ENCODE measurements at regions not wholly inside any gene's neighbourhood (a gene's known extent, or its start where the extent isn't known, plus 50 kb on each side); places are given as distances from the start of the nearest gene placed in this dataset.

- Mint-ChIP-seq H3K9me3 (peaks cover 0 to 3% (median 0%) of the 10 kb centered on the region in 3 donors), H3K36me3 (no peaks in the 10 kb centered on the region), H3K27me3 (peaks cover 1 to 31% of the 10 kb centered on the region in 2 donors), H3K4me1 (no peaks in the 10 kb centered on the region), H3K27ac (no peak overlapping the region), H3K4me3 (no peak overlapping the region)
- H3K4me3 ChIP-seq (ENCODE audit: control insufficient read depth in 1 of 2, extremely low read depth in 1 of 2, low read length in 1 of 2): no peak overlapping the region
- no CpG with 5 or more reads among the region's 3 CpGs for WGBS (ENCODE audit: insufficient coverage)
- ChIA-PET CTCF (interaction anchor here in 1 of 2 donors (0.6 to 1.2 kb wide), 2 partner anchors 9 to 35 kb away, joined by 3 to 5 read pairs; no protein-coding TSS in a partner anchor), POLR2A (interaction anchor here in 1 of 2 donors (0.5 kb wide), 1 partner anchor 129 kb away, joined by 3 read pairs; no protein-coding TSS in a partner anchor)
- no peaks in the 10 kb centered on the region for H3K9me3 ChIP-seq
- no peaks in the 10 kb centered on the region for H3K36me3 ChIP-seq (ENCODE audit: control insufficient read depth in 2 of 2, extremely low read depth in 1 of 2, insufficient read depth in 1 of 2, low read length in 1 of 2)
- H3K27me3 ChIP-seq (replicated peaks in 1 of 2; ENCODE audit: control insufficient read depth in 2 of 2, extremely low read depth in 1 of 2, insufficient read depth in 2 of 2, low read length in 1 of 2): no peaks in the 10 kb centered on the region
- no peak overlapping the region for H3K27ac ChIP-seq (ENCODE audit: low read length)
- ATAC-seq (replicated peaks in 1 of 4): no peak
- no peaks in the 10 kb centered on the region for H3K4me1 ChIP-seq (ENCODE audit: control insufficient read depth in 1 of 2, extremely low read depth in 1 of 2, insufficient read depth in 2 of 2, low read length in 2 of 2)
- no peak for DNase-seq
Observed at GRCh38 chrX:43527801-43528200, 128.3 kb upstream of the MAOA start.

- no peak overlapping the region for H3K4me3 ChIP-seq (ENCODE audit: control insufficient read depth in 1 of 2, extremely low read depth in 1 of 2, low read length in 1 of 2)
- Mint-ChIP-seq H3K4me3 (no peak overlapping the region), H3K27me3 (peaks cover 1 to 27% of the 10 kb centered on the region in 2 donors), H3K9me3 (peaks cover 10 to 17% (median 12%) of the 10 kb centered on the region in 3 donors), H3K4me1 (no peaks in the 10 kb centered on the region), H3K27ac (no peak overlapping the region), H3K36me3 (no peaks in the 10 kb centered on the region)
- POLR2A ChIA-PET: no interaction called here
- no peaks in the 10 kb centered on the region for H3K9me3 ChIP-seq
- H3K36me3 ChIP-seq (ENCODE audit: control insufficient read depth in 2 of 2, extremely low read depth in 1 of 2, insufficient read depth in 1 of 2, low read length in 1 of 2): no peaks in the 10 kb centered on the region
- DNase-seq: no peak
- H3K27ac ChIP-seq (ENCODE audit: low read length): no peak overlapping the region
- no CpG with 5 or more reads among the region's 2 CpGs for WGBS (ENCODE audit: insufficient coverage)
- no peaks in the 10 kb centered on the region for H3K27me3 ChIP-seq (replicated peaks in 1 of 2; ENCODE audit: control insufficient read depth in 2 of 2, extremely low read depth in 1 of 2, insufficient read depth in 2 of 2, low read length in 1 of 2)
- no peaks in the 10 kb centered on the region for H3K4me1 ChIP-seq (ENCODE audit: control insufficient read depth in 1 of 2, extremely low read depth in 1 of 2, insufficient read depth in 2 of 2, low read length in 2 of 2)
- no peak for ATAC-seq (replicated peaks in 1 of 4)
- CTCF ChIA-PET: interaction anchor here in 1 of 2 donors (0.6 kb wide), 1 partner anchor 182 kb away, joined by 3 read pairs; no protein-coding TSS in a partner anchor
Observed at GRCh38 chrX:43530837-43531236, 125.3 kb upstream of the MAOA start.

GRCh38 chrX:43540318-43540717, 115.8 kb upstream of the MAOA start:
- Mint-ChIP-seq H3K4me1 (no peaks in the 10 kb centered on the region), H3K4me3 (no peak overlapping the region), H3K36me3 (no peaks in the 10 kb centered on the region), H3K9me3 (no peaks in the 10 kb centered on the region), H3K27me3 (peaks cover under 1 to 15% of the 10 kb centered on the region in 2 donors), H3K27ac (no peak overlapping the region)
- no peaks in the 10 kb centered on the region for H3K36me3 ChIP-seq (ENCODE audit: control insufficient read depth in 2 of 2, extremely low read depth in 1 of 2, insufficient read depth in 1 of 2, low read length in 1 of 2)
- ChIA-PET CTCF (interaction anchor here in 1 of 2 donors (0.7 kb wide), 1 partner anchor 12 kb away, joined by 3 read pairs; no protein-coding TSS in a partner anchor), POLR2A (no interaction called here)
- no peaks in the 10 kb centered on the region for H3K4me1 ChIP-seq (ENCODE audit: control insufficient read depth in 1 of 2, extremely low read depth in 1 of 2, insufficient read depth in 2 of 2, low read length in 2 of 2)
- no peaks in the 10 kb centered on the region for H3K9me3 ChIP-seq
- H3K4me3 ChIP-seq (ENCODE audit: control insufficient read depth in 1 of 2, extremely low read depth in 1 of 2, low read length in 1 of 2): no peak overlapping the region
- DNase-seq: no peak
- no peak for ATAC-seq (replicated peaks in 1 of 4)
- H3K27me3 ChIP-seq (replicated peaks in 1 of 2; ENCODE audit: control insufficient read depth in 2 of 2, extremely low read depth in 1 of 2, insufficient read depth in 2 of 2, low read length in 1 of 2): no peaks in the 10 kb centered on the region
- no peak overlapping the region for H3K27ac ChIP-seq (ENCODE audit: low read length)
- WGBS (ENCODE audit: insufficient coverage): 100% methylated on average over 2 of the region's 3 CpGs

DNA sequence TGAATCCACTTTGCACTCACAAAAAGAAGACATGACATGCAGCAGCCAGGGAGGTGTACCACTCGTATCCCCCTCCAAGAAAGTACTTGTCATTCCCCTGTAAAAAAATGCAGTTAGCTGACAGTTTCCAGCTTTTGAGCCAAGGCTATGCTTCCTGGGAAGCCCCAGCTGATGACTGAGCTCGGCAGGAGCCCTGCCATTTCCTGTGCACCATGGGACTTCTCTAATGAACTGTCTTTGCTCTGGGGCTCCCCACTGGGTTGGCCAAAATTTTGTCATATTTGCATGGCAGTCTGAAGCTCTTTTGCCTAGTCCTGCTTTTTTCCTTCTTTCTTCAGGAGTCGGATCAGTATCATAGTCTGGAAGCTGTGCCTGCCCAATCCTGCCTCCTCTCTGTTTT, 104.5 kb upstream of the MAOA start:
- Histone ChIP-seq H3K27ac (ENCODE audit: low read length) (no peak overlapping the region), H3K9me3 (no peaks in the 10 kb centered on the region), H3K27me3 (replicated peaks in 1 of 2; ENCODE audit: control insufficient read depth in 2 of 2, extremely low read depth in 1 of 2, insufficient read depth in 2 of 2, low read length in 1 of 2) (no peaks in the 10 kb centered on the region), H3K36me3 (ENCODE audit: control insufficient read depth in 2 of 2, extremely low read depth in 1 of 2, insufficient read depth in 1 of 2, low read length in 1 of 2) (no peaks in the 10 kb centered on the region), H3K4me1 (ENCODE audit: control insufficient read depth in 1 of 2, extremely low read depth in 1 of 2, insufficient read depth in 2 of 2, low read length in 2 of 2) (no peaks in the 10 kb centered on the region), H3K4me3 (ENCODE audit: control insufficient read depth in 1 of 2, extremely low read depth in 1 of 2, low read length in 1 of 2) (no peak overlapping the region)
- Mint-ChIP-seq H3K36me3 (no peaks in the 10 kb centered on the region), H3K4me3 (no peak overlapping the region), H3K27me3 (peaks cover 0 to 23% of the 10 kb centered on the region in 2 donors), H3K4me1 (no peaks in the 10 kb centered on the region), H3K9me3 (no peaks in the 10 kb centered on the region), H3K27ac (no peak overlapping the region)
- DNase-seq (no peak), ATAC-seq (replicated peaks in 1 of 4) (no peak)
- POLR2A ChIA-PET: no interaction called here
- CTCF ChIA-PET: no interaction called here
- WGBS (ENCODE audit: insufficient coverage): 11% methylated on average over 1 of the region's 3 CpGs

- no CpG with 5 or more reads among the region's 2 CpGs for WGBS (ENCODE audit: insufficient coverage)
- peaks cover 0 to 3% (median 0%) of the 10 kb centered on the region in 3 donors for H3K4me1 Mint-ChIP-seq
- H3K27me3 Mint-ChIP-seq: peaks cover 0 to 20% of the 10 kb centered on the region in 2 donors
- Histone ChIP-seq H3K4me3 (ENCODE audit: control insufficient read depth in 1 of 2, extremely low read depth in 1 of 2, low read length in 1 of 2) (no peak overlapping the region), H3K27ac (ENCODE audit: low read length) (no peak overlapping the region), H3K9me3 (no peaks in the 10 kb centered on the region), H3K27me3 (replicated peaks in 1 of 2; ENCODE audit: control insufficient read depth in 2 of 2, extremely low read depth in 1 of 2, insufficient read depth in 2 of 2, low read length in 1 of 2) (no peaks in the 10 kb centered on the region), H3K36me3 (ENCODE audit: control insufficient read depth in 2 of 2, extremely low read depth in 1 of 2, insufficient read depth in 1 of 2, low read length in 1 of 2) (no peaks in the 10 kb centered on the region), H3K4me1 (ENCODE audit: control insufficient read depth in 1 of 2, extremely low read depth in 1 of 2, insufficient read depth in 2 of 2, low read length in 2 of 2) (no peaks in the 10 kb centered on the region)
- POLR2A ChIA-PET: no interaction called here
- no peaks in the 10 kb centered on the region for H3K36me3 Mint-ChIP-seq
- no peak overlapping the region for H3K27ac Mint-ChIP-seq
- ATAC-seq (replicated peaks in 1 of 4) (no peak), DNase-seq (no peak)
- no peaks in the 10 kb centered on the region for H3K9me3 Mint-ChIP-seq
- H3K4me3 Mint-ChIP-seq: no peak overlapping the region
- CTCF ChIA-PET: interaction anchor here (0.6 to 0.8 kb wide), 2 partner anchors 1414 to 1753 kb away, joined by 4 read pairs; no protein-coding TSS in a partner anchor
Observed at GRCh38 chrX:43552156-43552555, 103.9 kb upstream of the MAOA start.

DNA sequence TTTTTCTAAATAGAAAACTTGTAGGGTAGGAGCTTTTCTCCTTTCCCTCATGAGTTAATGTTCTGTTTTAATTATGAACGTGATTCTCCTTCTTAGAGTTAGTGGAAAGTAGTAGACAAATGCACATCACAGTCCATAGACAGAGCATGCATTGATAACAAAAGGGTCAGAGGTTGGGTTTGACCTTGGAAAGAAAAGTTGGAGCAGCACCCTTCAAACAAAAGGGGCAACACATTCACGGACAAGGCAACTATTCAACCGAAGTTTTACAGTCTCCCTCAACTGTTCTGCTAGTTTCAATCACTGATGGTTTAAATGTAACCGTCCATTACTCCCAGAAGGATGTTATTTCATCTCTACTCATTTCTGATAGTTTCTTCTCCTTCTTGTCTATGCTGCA, 103.4 kb upstream of the MAOA start:
- Mint-ChIP-seq H3K27me3 (peaks cover 0 to 18% of the 10 kb centered on the region in 2 donors), H3K4me3 (no peak overlapping the region), H3K9me3 (no peaks in the 10 kb centered on the region), H3K27ac (no peak overlapping the region), H3K36me3 (no peaks in the 10 kb centered on the region), H3K4me1 (peaks cover 0 to 6% (median 0%) of the 10 kb centered on the region in 3 donors)
- DNase-seq (no peak), ATAC-seq (replicated peaks in 1 of 4) (no peak)
- whole genome bisulfite sequencing (ENCODE audit: insufficient coverage): 100% methylated on average over 1 of the region's 4 CpGs
- Histone ChIP-seq H3K4me1 (ENCODE audit: control insufficient read depth in 1 of 2, extremely low read depth in 1 of 2, insufficient read depth in 2 of 2, low read length in 2 of 2) (no peaks in the 10 kb centered on the region), H3K4me3 (ENCODE audit: control insufficient read depth in 1 of 2, extremely low read depth in 1 of 2, low read length in 1 of 2) (no peak overlapping the region), H3K36me3 (ENCODE audit: control insufficient read depth in 2 of 2, extremely low read depth in 1 of 2, insufficient read depth in 1 of 2, low read length in 1 of 2) (no peaks in the 10 kb centered on the region), H3K9me3 (no peaks in the 10 kb centered on the region), H3K27me3 (replicated peaks in 1 of 2; ENCODE audit: control insufficient read depth in 2 of 2, extremely low read depth in 1 of 2, insufficient read depth in 2 of 2, low read length in 1 of 2) (no peaks in the 10 kb centered on the region), H3K27ac (ENCODE audit: low read length) (no peak overlapping the region)
- CTCF ChIA-PET: interaction anchor here in 1 of 2 donors (0.8 kb wide), 1 partner anchor 1754 kb away, joined by 4 read pairs; no protein-coding TSS in a partner anchor
- POLR2A ChIA-PET: no interaction called here

All from T-cell (primary cell).